ENCODE measurements at regions not wholly inside any gene's neighbourhood (a gene's known extent, or its start where the extent isn't known, plus 50 kb on each side); places are given as distances from the start of the nearest gene placed in this dataset.

GRCh38 chr5:116764941-116765340, 190.3 kb upstream of the SEMA6A start:
- DNase-seq (ENCODE audit: low spot score) = no peak

- no peak for DNase-seq (ENCODE audit: low spot score)
These were observed 189.6 kb upstream of the SEMA6A start for GRCh38 chr5:116763987-116764866.

GRCh38 chr5:116759860-116760640, 185.4 kb upstream of the SEMA6A start:
- no peak for DNase-seq (ENCODE audit: low spot score)

GRCh38 chr5:116757326-116757725, 182.7 kb upstream of the SEMA6A start:
- no peak for DNase-seq (ENCODE audit: low spot score)

- DNase-seq (ENCODE audit: low spot score) = no peak
These were observed 181.9 kb upstream of the SEMA6A start for GRCh38 chr5:116756531-116756930.

- no peak for DNase-seq (ENCODE audit: low spot score)
These were observed 179.9 kb upstream of the SEMA6A start for GRCh38 chr5:116754556-116754955.

- no peak for DNase-seq (ENCODE audit: low spot score)
These were observed 177.1 kb upstream of the SEMA6A start for GRCh38 chr5:116751684-116752083.

GRCh38 chr5:116750631-116751580, 176.3 kb upstream of the SEMA6A start:
- no peak for DNase-seq (ENCODE audit: low spot score)

- DNase-seq (ENCODE audit: low spot score) = no peak
These were observed 173.3 kb upstream of the SEMA6A start for GRCh38 chr5:116747881-116748280.

GRCh38 chr5:116746668-116747067, 172.0 kb upstream of the SEMA6A start:
- DNase-seq (ENCODE audit: low spot score) = no peak

- no peak for DNase-seq (ENCODE audit: low spot score)
These were observed 166.1 kb upstream of the SEMA6A start for GRCh38 chr5:116740771-116741170.

GRCh38 chr5:116739571-116739970, 164.9 kb upstream of the SEMA6A start:
- peak; percentile 55 for DNase-seq (ENCODE audit: low spot score)

- DNase-seq (ENCODE audit: low spot score) = peak; percentile 63
These were observed 164.1 kb upstream of the SEMA6A start for GRCh38 chr5:116738615-116739261.

GRCh38 chr5:116738239-116738614, 163.6 kb upstream of the SEMA6A start:
- DNase-seq (ENCODE audit: low spot score) = no peak

- DNase-seq (ENCODE audit: low spot score) = no peak
These were observed 162.0 kb upstream of the SEMA6A start for GRCh38 chr5:116736671-116737070.

- DNase-seq (ENCODE audit: low spot score) = peak; percentile 72
These were observed 159.7 kb upstream of the SEMA6A start for GRCh38 chr5:116733991-116734975.

GRCh38 chr5:116732591-116732990, 158.0 kb upstream of the SEMA6A start:
- DNase-seq (ENCODE audit: low spot score) = no peak

GRCh38 chr5:116731432-116731831, 156.8 kb upstream of the SEMA6A start:
- DNase-seq (ENCODE audit: low spot score) = peak; percentile 6

- no peak for DNase-seq (ENCODE audit: low spot score)
These were observed 156.1 kb upstream of the SEMA6A start for GRCh38 chr5:116730706-116731105.

- DNase-seq (ENCODE audit: low spot score) = no peak
These were observed 155.6 kb upstream of the SEMA6A start for GRCh38 chr5:116730185-116730584.

Data from umbilical cord (tissue), 1 donor.